GM11168 (cell line): ENCODE measurements at regions not wholly inside any gene's neighbourhood (a gene's known extent, or its start where the extent isn't known, plus 50 kb on each side); places are given as distances from the start of the nearest gene placed in this dataset.

Experiments used
- in situ Hi-C: fragments of 300-500 bp; cut with MboI; formaldehyde crosslinking; loops from one replicate; pipeline ENCODE4 v1.12.0; 2022; ENCODE audit warnings: low sequenced_read_pairs; ENCODE audit not compliant: unreplicated experiment

- in situ Hi-C loops = no loop called here
These were observed 89.7 kb upstream of the CNTN1 start for GRCh38 chr12:40602562-40602961.

GRCh38 chr12:40614923-40615322 lies 77.3 kb upstream of the CNTN1 start:
- in situ Hi-C loops = no loop called here

GRCh38 chr12:40615590-40615989 lies 76.6 kb upstream of the CNTN1 start:
- in situ Hi-C loops = no loop called here

GRCh38 chr12:40616383-40616915 lies 75.8 kb upstream of the CNTN1 start:
- in situ Hi-C loops = no loop called here

GRCh38 chr12:40618636-40619035 lies 73.6 kb upstream of the CNTN1 start:
- in situ Hi-C loops = no loop called here

GRCh38 chr12:40620564-40621019 lies 71.6 kb upstream of the CNTN1 start:
- in situ Hi-C loops = loop anchor here (10.0 kb wide), 1 partner anchor 304 kb away; no protein-coding TSS in a partner anchor

- in situ Hi-C loops = loop anchor here (10.0 kb wide), 1 partner anchor 302 kb away; no protein-coding TSS in a partner anchor
These were observed 69.9 kb upstream of the CNTN1 start for GRCh38 chr12:40622246-40622838.

- in situ Hi-C loops = no loop called here
These were observed 60.1 kb upstream of the CNTN1 start for GRCh38 chr12:40632171-40632570.

- in situ Hi-C loops = no loop called here
These were observed 59.3 kb upstream of the CNTN1 start for GRCh38 chr12:40632933-40633332.

- in situ Hi-C loops = no loop called here
These were observed 57.6 kb upstream of the CNTN1 start for GRCh38 chr12:40634517-40635131.

GRCh38 chr12:40635141-40635731 lies 57.0 kb upstream of the CNTN1 start:
- in situ Hi-C loops = no loop called here
